Hematopoietic multipotent progenitor cell treated with erythropoietin and hydrocortisone succinate and interleukin-3 and kit ligand, for 4 days (in vitro differentiated cells): ENCODE measurements at regions not wholly inside any gene's neighbourhood (a gene's known extent, or its start where the extent isn't known, plus 50 kb on each side); places are given as distances from the start of the nearest gene placed in this dataset.
"Not testable (repeated sequence)": the region's sequence is repeated elsewhere in the genome, so short reads cannot be mapped to it uniquely, and the experiment has no call there.

ENCODE experiments used
- DNase-seq: peaks from one replicate; pipeline ENCODE4 v3.0.0-alpha.2; 2015

DNA sequence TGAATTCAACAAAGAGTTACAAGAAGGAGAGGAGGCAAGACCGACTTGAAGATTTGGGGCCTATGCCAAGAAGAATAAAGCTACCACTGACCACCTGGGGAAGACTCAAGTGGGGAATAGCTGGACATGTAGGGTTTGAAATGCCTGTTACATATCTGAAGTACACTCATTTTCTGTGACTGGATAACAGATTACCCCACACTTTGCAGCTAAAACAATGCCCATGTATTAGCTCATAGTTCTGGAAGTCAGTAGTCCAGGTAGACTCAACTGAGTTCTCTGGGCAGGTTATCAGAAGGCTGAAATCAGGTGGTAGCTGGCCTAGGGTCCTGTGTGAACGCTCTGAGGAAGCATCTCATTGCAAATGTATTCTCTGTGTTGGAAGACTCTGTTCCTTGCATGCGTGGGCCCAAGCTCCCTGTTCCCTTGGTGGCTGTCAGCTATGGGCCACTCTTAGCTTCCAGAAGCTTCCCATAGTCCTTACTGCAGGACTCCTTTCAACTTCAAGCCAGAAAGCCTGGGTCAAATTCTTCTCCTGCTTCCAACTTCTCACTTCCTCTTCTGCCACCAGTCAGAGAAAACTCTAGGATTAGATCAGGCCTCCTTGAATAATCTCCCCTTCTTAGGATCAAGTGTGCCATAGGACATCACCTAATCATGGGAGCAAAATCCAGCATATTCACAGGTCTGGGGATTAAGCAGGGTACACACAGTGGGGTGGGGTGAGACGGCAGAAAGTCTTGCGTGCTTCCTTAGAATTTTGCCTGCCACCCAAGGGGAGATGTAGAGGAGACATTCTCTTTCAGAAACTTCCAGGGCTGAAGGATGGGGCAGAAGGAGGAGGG is 187.8 kb downstream of the SHQ1 start:
- DNase-seq = no peak

DNA sequence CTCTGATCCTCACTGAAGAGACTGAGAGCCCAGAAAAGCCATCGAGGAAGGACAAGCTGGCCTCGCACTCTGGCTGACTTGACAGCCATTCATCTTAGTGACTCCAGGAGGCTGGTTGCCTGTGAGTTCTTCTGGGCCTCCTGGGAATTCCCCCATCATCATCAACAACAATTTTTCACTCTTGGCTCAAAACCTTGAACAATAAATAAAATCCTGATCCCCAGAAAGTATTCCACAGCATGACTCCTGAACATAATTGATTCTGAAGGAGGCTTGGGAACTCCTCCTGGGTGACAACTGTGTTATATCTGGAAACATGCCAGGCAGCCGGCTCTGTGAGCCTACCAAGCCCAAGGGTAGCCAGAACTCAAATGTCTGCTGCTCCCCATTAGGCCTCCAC is 188.6 kb downstream of the SHQ1 start:
- no peak for DNase-seq

DNA sequence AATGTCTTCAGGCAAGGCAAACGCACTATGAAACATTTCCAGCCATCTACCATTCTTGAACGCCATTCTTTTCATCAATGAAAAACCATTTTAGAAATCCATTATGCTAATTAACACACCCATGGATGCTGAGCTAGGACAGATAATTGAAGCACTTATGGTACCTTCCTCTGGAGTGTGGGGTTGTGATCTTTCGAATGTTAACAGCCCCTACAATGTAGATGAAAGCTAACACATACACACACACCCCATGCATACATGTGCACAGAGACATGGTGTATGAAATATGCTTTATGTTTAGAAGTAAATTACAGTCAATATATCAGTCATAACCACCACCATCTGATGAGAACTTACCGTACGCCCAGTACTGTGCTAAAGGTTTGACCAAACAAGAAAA is 189.1 kb downstream of the SHQ1 start:
- DNase-seq = no peak

DNA sequence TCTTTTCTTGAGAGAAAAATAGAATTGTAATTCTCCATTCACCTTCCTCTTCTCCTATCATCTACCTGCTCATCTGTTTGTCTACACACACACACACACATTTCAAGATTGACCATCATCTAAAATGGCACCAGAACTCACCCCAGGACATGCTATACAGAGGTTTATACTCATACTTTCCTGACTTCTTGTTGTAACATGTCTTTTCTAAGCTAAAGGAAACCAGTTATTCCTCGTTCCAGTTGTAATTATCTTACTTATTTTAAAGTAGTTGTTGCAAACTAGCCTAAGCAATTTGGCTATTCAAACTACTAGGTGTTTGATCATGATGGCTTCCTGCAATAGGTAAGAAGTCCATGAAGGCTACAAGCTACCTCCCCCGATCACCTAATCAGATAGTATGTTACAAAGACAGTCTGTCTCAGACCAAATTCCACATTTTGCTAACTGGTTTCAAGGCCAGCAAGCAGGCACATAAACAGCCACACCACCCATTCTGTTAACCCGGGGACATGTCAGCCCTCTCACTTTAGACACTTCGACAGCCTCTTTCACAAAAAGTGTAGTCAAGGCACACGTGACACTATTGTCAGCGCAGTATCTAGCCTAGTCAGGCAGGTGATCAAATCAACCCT is 189.7 kb downstream of the SHQ1 start:
- no peak for DNase-seq

- peak; percentile 75 for DNase-seq
Measured at GRCh38 chr3:72657666-72658065, 190.6 kb downstream of the SHQ1 start.

- DNase-seq = no peak
Measured at GRCh38 chr3:72655723-72656122, 192.5 kb downstream of the SHQ1 start.

- DNase-seq = peak; percentile 32
Measured at GRCh38 chr3:72655131-72655551, 193.1 kb downstream of the SHQ1 start.

GRCh38 chr3:72652395-72652794 is 195.8 kb downstream of the SHQ1 start:
- DNase-seq = no peak

- no peak for DNase-seq
Measured at GRCh38 chr3:72651498-72651897, 196.7 kb downstream of the SHQ1 start.

DNA sequence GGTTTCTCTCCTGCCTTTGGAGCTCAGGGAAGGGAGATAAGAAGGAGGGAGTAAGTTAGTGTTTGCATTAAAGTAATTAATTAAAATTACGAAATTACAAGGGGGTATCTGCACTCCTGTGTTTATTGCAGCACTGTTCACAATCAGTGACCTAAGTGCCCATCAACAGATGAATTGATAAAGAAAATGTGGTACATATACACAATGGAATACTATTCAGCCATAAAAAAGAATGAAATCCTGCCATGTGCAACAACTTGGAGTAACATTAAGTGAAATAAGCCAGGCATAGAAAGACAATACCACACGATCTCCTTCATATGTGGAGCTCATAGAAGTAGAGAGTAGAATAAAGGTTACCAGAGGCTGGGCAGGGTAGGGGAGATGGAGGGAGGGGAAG is 202.0 kb downstream of the SHQ1 start:
- no peak for DNase-seq

DNA sequence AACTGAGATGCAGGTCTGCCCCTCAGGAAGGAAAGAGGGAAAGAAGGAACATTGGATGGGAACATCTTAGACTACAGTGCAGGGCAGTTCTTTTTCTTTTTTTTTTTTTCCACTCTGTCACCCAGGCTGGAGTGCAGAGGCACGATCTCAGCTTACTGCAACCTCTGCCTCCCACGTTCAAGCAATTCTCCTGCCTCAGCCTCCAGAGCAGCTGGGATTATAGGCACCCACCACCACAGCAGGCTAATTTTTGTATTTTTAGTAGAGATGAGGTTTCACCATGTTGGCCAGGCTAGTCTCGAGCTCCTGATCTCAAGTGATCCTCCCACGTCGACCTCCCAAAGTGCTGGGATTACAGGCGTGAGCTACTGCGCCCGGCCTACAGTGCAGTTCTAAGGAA is 204.6 kb downstream of the SHQ1 start:
- DNase-seq = not testable (repeated sequence)

DNA sequence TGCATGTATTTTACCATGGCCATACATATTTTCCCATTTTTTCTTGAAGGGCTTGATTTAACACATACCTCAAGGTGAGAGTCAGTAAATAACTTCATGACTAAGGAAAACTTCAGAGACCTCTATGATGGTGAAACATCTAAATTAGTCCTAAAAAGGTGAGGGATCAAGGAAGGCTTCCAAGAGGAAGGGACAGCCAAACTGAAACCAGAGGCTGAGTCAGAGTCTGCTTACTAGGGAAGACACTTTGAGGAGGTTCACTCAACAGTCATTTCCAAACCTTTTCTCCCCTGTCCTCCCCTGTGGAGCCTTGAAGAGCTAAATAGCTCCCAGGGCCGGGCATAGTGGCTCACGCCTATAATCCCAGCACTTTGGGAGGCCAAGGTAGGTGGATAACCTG is 206.6 kb downstream of the SHQ1 start:
- no peak for DNase-seq

DNA sequence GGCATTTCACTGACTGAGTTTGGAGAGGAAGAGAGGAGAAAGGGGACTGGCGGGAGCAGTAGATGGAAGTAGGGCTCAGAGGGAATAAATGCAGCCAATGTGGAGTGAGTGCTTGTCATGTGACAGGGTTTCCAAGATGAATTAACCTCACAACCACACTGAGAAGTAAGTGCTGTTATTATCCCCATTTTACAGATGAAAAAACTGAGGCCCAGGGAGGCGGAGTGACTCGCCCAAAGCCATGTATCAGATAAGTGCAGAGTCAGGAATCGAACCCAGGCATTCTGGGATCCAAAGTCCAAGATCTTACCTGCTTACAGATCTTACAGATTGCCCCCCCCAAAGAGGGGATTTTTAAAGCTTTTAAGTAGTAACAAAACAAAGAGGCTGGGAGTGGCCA is 207.2 kb downstream of the SHQ1 start:
- no peak for DNase-seq

- DNase-seq = peak; percentile 33
Measured at GRCh38 chr3:72636969-72637597, 211.2 kb downstream of the SHQ1 start.

- no peak for DNase-seq
Measured at GRCh38 chr3:72635551-72635950, 212.7 kb downstream of the SHQ1 start.

DNA sequence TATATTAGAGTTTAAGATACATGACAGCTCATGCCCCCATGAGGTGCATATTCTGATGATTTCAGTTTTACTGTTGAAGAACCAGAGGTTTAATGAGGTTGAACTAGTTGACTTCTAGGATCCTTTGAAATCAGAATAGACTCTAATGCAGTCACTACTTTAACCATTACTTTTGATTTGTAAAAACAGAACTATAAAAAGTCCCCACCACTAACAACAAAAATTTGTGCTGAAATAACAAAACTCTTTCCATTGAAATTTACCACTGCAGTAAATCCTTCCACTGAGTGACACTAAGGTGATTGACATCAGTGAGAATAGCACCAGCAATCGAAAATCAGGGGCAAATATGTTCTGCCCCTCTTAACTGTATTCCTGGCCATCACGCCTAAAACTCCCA is 214.1 kb downstream of the SHQ1 start:
- no peak for DNase-seq

DNA sequence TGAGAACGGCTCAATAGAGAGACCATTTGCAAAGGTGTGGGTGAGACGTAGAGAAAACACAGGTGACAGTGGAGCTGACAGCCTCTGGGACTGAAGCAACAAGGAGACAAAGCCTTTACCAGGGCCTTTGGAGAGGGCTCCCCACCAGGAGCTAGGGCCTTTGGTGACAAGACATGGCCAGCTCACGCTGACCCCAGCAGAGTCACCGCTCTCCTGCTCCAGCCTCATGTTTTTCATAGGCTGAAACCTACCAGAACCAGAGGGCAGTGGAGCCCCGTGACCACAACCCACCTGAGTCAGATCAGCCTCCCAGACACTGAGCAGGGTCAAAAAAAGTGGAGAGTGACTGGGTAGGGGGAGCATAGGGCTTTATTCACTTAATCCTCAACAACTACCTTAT is 214.7 kb downstream of the SHQ1 start:
- DNase-seq = no peak

GRCh38 chr3:72633121-72633520 is 215.1 kb downstream of the SHQ1 start:
- DNase-seq = no peak

DNA sequence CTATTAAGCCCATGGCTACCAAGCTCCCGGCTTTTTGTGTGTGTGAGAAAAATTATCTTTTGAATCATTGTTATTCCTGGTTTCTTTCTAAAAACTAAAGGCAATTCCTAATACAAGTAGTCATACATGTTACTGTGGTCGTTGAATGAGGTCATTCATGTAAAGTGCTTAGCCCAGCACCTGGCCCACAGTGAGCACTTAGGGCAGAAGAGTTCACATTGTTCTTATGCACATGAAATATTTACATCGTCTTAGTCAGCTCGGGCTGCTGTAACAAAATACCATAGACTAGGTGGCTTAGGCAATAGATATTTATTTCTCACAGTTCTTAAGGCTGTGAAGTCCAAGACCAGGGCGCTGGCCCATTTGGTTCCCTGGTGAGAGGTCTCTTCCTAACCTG is 216.1 kb downstream of the SHQ1 start:
- DNase-seq = no peak

DNA sequence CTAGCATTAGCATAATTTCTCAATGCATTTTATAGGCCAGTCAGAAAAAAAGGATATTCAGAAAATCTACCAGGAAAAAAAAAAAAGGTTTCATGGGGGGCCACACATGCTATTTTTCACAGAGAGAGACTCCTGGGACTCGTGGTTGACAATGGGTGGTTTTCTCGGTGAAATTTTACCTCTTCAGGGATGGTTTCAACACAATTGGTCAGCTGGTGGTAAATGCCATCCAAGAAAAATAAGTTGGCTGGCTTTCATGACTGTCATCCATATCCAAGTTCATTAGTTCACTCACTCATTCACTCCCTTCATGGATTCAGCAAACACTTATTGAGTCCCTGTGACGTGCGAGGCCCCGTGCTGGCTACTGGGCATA is 217.3 kb downstream of the SHQ1 start:
- no peak for DNase-seq

GRCh38 chr3:72630327-72630968 is 217.8 kb downstream of the SHQ1 start:
- no peak for DNase-seq

GRCh38 chr3:72629191-72629631 is 219.0 kb downstream of the SHQ1 start:
- peak; percentile 73 for DNase-seq

DNA sequence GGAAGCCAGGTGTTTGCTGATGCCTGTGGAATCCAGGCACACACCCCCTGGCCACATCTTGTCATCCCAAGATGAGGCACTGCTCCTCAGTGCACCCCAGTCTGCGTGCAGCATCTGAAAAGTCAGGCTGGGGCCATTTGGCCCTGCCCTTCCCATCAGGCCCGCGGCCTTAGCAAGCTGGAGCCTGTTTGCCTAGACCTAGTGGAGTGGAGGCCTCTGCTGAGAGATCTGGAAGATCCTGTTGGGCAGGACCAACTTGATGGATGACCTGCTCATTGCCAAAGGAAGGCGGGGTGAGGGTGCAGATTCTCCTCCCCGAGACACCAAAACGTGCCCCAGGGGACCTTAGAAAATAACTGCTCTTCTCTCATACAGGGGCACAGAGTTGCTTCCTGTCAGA is 220.2 kb downstream of the SHQ1 start:
- no peak for DNase-seq

- no peak for DNase-seq
Measured at GRCh38 chr3:72627271-72627670, 221.0 kb downstream of the SHQ1 start.
